ENCODE measurements at regions not wholly inside any gene's neighbourhood (a gene's known extent, or its start where the extent isn't known, plus 50 kb on each side); places are given as distances from the start of the nearest gene placed in this dataset.

- DNase-seq, result no peak
Observed at GRCh38 chr2:105617631-105618350, 126.9 kb upstream of the NCK2 start.

- no peak for DNase-seq
Observed at GRCh38 chr2:105615305-105615704, 129.4 kb upstream of the NCK2 start.

- no peak for DNase-seq
Observed at GRCh38 chr2:105611811-105612424, 132.8 kb upstream of the NCK2 start.

- no peak for DNase-seq
Observed at GRCh38 chr2:105611333-105611637, 133.4 kb upstream of the NCK2 start.

- no peak for DNase-seq
Observed at GRCh38 chr2:105610576-105611332, 134.0 kb upstream of the NCK2 start.

- no peak for DNase-seq
Observed at GRCh38 chr2:105609746-105610402, 134.8 kb upstream of the NCK2 start.

- DNase-seq, result no peak
Observed at GRCh38 chr2:105607920-105608504, 136.7 kb upstream of the NCK2 start.

- DNase-seq, result no peak
Observed at GRCh38 chr2:105606081-105606480, 138.6 kb upstream of the NCK2 start.

GRCh38 chr2:105604938-105605337 lies 139.8 kb upstream of the NCK2 start:
- no peak for DNase-seq

- DNase-seq, result no peak
Observed at GRCh38 chr2:105600949-105601794, 143.5 kb upstream of the NCK2 start.

- DNase-seq, result no peak
Observed at GRCh38 chr2:105600602-105600948, 144.1 kb upstream of the NCK2 start.

- DNase-seq, result no peak
Observed at GRCh38 chr2:105600037-105600442, 144.7 kb upstream of the NCK2 start.

- DNase-seq, result no peak
Observed at GRCh38 chr2:105598829-105599698, 145.6 kb upstream of the NCK2 start.

- DNase-seq, result no peak
Observed at GRCh38 chr2:105597806-105598803, 146.6 kb upstream of the NCK2 start.

GRCh38 chr2:105597011-105597805 lies 147.5 kb upstream of the NCK2 start:
- no peak for DNase-seq

- no peak for DNase-seq
Observed at GRCh38 chr2:105596411-105596921, 148.2 kb upstream of the NCK2 start.

GRCh38 chr2:105595536-105595935 lies 149.2 kb upstream of the NCK2 start:
- DNase-seq, result peak; percentile 44 to 54

- DNase-seq, result no peak
Observed at GRCh38 chr2:105593221-105593967, 151.3 kb upstream of the NCK2 start.

Measured in activated T-cell treated with anti-CD3 and anti-CD28 coated beads, Interleukin-2, amount 50 U/mL, for 48 hours (primary cell).